Uterus (tissue), 3 donors: ENCODE measurements at regions not wholly inside any gene's neighbourhood (a gene's known extent, or its start where the extent isn't known, plus 50 kb on each side); places are given as distances from the start of the nearest gene placed in this dataset.

ENCODE experiments used
- DNase-seq, 2 donors: peaks; one replicate each; pipeline ENCODE4 v3.0.0-alpha.2; 2019 to 2020
- H3K27ac ChIP-seq, 2 donors: fragments of 200-600 bp; sonication (generic); 1 replicate in 1 of 2; 2 replicates in 1 of 2; pipeline ENCODE4 v1.5.1; 2016 to 2018
- H3K27me3 ChIP-seq, 2 donors: fragments of 200-600 bp; sonication (generic); one replicate each; pipeline ENCODE4 v1.5.1; 2018 to 2019; ENCODE audit warnings: control low read depth in 1 of 2
- H3K36me3 ChIP-seq, 2 donors: fragments of 200-600 bp; sonication (generic); one replicate each; pipeline ENCODE4 v1.5.1; 2019; ENCODE audit warnings: control low read depth in 1 of 2
- H3K4me1 ChIP-seq, 2 donors: fragments of 200-600 bp; sonication (generic); one replicate each; pipeline ENCODE4 v1.5.1; 2018 to 2019; ENCODE audit warnings: control low read depth in 1 of 2
- H3K4me3 ChIP-seq, 2 donors: fragments of 200-600 bp; sonication (generic); 1 replicate in 1 of 2; 2 replicates in 1 of 2; pipeline ENCODE4 v1.5.1; 2018 to 2019; ENCODE audit warnings: mild to moderate bottlenecking in 1 of 2
- H3K9me3 ChIP-seq, 2 donors: fragments of 200-600 bp; sonication (generic); one replicate each; pipeline ENCODE4 v1.5.1; 2019; ENCODE audit warnings: control low read depth in 1 of 2
- POLR2A ChIP-seq, 2 donors: fragments of 450-650 bp; IDR thresholded peaks; one replicate each; pipeline ENCODE4 v1.6.1; 2016; ENCODE audit warnings: antibody characterized with exemption in 2 of 2, mild to moderate bottlenecking in 1 of 2, moderate library complexity in 1 of 2
- intact Hi-C: fragments of 100-400 bp; cut with DNase I; formaldehyde crosslinking; loops from one replicate; pipeline ENCODE4 v1.15.1; 2023; ENCODE audit warnings: low total_unique reads
- TF ChIP-seq, protein P1 (sequence below), 4 experiments: fragments of 200-600 bp in 2 of 4; fragments of 450-650 bp in 2 of 4; sonication (generic) in 2 of 4; IDR thresholded peaks; one replicate each; pipeline ENCODE4 v1.5.1; 2016 to 2019; ENCODE audit warnings: antibody characterized with exemption in 4 of 4, mild to moderate bottlenecking in 2 of 4, moderate library complexity in 1 of 4
- donor health status: DM: yes; HTN: yes; CAD: no.

GRCh38 chr10:65570143-65571010 is 1355.5 kb upstream of the LRRTM3 start:
- Histone ChIP-seq H3K36me3 (no peaks in the 10 kb centered on the region), H3K27ac (no peak overlapping the region), H3K9me3 (no peaks in the 10 kb centered on the region), H3K27me3 (no peaks in the 10 kb centered on the region), H3K4me3 (peak overlapping the region; percentile 10 to 37), H3K4me1 (no peaks in the 10 kb centered on the region)
- intact Hi-C loops, result no loop called here
- DNase-seq, result no peak
- no peak for TF ChIP-seq POLR2A (IDR thresholded peaks at IDR 0.05)
- TF ChIP-seq, protein P1, sequence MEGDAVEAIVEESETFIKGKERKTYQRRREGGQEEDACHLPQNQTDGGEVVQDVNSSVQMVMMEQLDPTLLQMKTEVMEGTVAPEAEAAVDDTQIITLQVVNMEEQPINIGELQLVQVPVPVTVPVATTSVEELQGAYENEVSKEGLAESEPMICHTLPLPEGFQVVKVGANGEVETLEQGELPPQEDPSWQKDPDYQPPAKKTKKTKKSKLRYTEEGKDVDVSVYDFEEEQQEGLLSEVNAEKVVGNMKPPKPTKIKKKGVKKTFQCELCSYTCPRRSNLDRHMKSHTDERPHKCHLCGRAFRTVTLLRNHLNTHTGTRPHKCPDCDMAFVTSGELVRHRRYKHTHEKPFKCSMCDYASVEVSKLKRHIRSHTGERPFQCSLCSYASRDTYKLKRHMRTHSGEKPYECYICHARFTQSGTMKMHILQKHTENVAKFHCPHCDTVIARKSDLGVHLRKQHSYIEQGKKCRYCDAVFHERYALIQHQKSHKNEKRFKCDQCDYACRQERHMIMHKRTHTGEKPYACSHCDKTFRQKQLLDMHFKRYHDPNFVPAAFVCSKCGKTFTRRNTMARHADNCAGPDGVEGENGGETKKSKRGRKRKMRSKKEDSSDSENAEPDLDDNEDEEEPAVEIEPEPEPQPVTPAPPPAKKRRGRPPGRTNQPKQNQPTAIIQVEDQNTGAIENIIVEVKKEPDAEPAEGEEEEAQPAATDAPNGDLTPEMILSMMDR (IDR thresholded peaks at IDR 0.05), result no peak

- no peak overlapping the region for H3K27ac ChIP-seq
- TF ChIP-seq, protein P1 (IDR thresholded peaks at IDR 0.05), result no peak
- TF ChIP-seq POLR2A (IDR thresholded peaks at IDR 0.05), result no peak
- no peaks in the 10 kb centered on the region for H3K27me3 ChIP-seq
- no peaks in the 10 kb centered on the region for H3K36me3 ChIP-seq
- intact Hi-C loops, result no loop called here
- no peak for DNase-seq
- no peaks in the 10 kb centered on the region for H3K4me1 ChIP-seq
- H3K9me3 ChIP-seq, result no peaks in the 10 kb centered on the region
- peak overlapping the region; percentile 10 to 37 for H3K4me3 ChIP-seq
Observed at GRCh38 chr10:65571011-65571570, 1354.7 kb upstream of the LRRTM3 start.

- Histone ChIP-seq H3K9me3 (no peaks in the 10 kb centered on the region), H3K4me3 (no peak overlapping the region), H3K27me3 (no peaks in the 10 kb centered on the region), H3K27ac (no peak overlapping the region), H3K36me3 (no peaks in the 10 kb centered on the region), H3K4me1 (no peaks in the 10 kb centered on the region)
- TF ChIP-seq, protein P1 (IDR thresholded peaks at IDR 0.05), result no peak
- TF ChIP-seq POLR2A (IDR thresholded peaks at IDR 0.05), result no peak
- intact Hi-C loops, result no loop called here
- DNase-seq, result no peak
Observed at GRCh38 chr10:65581426-65582026, 1344.3 kb upstream of the LRRTM3 start.

DNA sequence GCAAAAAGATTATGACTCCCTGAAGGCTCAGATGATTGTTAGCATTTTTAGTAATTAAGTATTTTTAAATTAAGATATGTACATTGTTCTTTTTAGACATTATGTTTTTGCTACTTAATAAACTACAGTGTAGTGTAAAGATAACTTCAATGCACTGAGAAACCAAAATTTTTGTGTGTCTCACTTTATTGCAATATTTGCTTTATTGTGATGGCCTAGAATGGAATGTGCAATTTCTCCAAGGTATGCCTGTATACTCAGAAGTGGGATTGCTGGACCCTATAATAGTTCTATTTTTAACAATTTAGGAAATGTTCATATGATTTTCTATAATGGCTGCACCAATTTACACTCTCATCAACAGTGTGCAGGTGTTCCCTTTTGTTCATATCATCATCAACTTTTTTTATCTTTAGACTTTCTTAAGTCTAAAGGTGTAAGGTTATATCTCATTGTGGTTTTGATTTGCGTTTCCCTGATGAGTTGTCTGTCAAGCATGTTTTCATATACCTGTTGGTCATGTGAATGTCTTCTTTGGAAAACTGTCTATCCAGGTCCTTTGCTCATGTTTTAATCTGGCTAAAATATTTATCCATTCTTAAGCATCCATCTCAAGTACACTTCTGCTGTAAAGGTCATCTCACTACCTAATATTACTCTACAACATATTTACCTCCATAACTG is 1323.5 kb upstream of the LRRTM3 start:
- Histone ChIP-seq H3K27me3 (no peaks in the 10 kb centered on the region), H3K9me3 (no peaks in the 10 kb centered on the region), H3K36me3 (no peaks in the 10 kb centered on the region), H3K4me3 (no peak overlapping the region), H3K4me1 (no peaks in the 10 kb centered on the region), H3K27ac (no peak overlapping the region)
- TF ChIP-seq, protein P1 (IDR thresholded peaks at IDR 0.05), result no peak
- no peak for TF ChIP-seq POLR2A (IDR thresholded peaks at IDR 0.05)
- no peak for DNase-seq
- intact Hi-C loops, result no loop called here
